ENCODE measurements at regions not wholly inside any gene's neighbourhood (a gene's known extent, or its start where the extent isn't known, plus 50 kb on each side); places are given as distances from the start of the nearest gene placed in this dataset.

DNA sequence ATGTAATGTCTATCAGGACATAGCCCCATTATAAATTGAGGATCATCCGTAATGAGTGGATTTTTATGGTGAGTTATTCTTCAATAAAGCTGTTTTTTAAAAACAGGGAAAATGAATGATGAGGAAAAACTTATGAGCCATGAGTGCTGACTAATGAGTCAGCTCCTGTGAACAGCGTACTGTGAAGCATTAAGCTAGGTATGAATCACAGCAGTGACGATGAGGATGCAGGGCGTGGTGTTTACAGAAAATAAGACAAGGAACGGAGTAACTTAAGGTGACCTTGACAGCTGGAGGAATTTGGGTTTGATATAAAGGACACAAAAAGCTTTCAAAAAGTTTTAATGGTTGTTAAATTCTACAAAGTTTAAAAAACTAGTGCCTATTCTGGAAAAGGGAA, 96.3 kb downstream of the FOXF2 start:
- DNase-seq = no peak

DNA sequence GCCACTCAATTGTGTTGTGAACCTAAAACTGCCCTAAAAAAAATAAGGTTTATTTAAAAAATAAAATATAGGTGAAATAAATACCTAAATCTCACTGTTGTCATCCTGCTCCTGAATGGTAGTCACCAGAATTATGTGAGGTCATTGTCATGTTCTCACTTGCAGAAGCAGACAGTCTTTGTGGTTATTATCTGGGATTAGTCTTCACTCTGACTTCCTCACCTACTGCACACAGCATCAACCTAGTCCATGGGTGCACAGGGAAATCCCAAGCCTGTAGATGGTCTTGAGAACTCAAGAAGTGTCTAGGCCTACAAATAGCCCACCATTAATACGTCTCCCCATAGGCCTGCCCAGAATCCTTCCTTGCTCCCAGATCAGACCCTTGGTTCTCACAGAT, 97.0 kb downstream of the FOXF2 start:
- no peak for DNase-seq

DNA sequence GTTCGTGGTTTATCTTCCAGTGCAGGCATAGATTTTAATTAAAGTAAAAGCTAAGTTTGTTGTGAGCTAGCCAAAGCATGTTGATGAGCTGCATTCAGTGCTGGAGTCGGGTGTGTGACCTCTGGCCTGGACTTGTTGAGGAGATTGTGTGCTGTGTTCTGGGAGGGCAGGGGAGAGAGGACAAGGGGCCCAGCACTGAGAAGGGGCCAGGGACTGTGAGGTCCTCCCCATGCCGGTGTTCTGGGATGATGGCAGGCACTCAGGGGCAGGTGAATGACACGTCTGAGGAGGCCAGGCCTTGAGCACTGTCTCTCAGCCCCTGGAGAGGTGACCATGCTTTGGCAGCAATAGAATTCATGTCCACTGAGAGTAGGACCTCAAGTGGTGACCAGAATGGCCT, 97.9 kb downstream of the FOXF2 start:
- DNase-seq = no peak

DNA sequence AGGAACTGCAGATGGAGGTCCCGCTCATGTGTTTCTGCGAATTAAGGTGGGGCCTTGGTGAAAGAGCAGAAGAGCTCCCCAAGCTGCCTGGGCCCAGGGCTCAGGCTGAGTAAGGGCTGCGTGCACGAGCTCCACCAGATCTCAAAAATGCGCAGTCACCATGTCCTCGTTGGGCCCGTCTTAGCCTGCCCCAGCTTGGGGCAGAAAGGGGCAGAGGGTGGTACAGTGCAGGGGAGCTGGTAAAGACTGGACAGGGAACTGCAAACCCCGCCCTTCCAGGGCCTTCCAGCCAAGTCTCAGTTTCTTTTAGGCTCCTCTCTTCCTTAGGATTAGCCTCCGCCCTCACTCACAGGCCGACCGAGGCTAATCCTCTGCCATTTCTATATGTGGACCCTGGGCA, 101.6 kb downstream of the FOXF2 start:
- no peak for DNase-seq

DNA sequence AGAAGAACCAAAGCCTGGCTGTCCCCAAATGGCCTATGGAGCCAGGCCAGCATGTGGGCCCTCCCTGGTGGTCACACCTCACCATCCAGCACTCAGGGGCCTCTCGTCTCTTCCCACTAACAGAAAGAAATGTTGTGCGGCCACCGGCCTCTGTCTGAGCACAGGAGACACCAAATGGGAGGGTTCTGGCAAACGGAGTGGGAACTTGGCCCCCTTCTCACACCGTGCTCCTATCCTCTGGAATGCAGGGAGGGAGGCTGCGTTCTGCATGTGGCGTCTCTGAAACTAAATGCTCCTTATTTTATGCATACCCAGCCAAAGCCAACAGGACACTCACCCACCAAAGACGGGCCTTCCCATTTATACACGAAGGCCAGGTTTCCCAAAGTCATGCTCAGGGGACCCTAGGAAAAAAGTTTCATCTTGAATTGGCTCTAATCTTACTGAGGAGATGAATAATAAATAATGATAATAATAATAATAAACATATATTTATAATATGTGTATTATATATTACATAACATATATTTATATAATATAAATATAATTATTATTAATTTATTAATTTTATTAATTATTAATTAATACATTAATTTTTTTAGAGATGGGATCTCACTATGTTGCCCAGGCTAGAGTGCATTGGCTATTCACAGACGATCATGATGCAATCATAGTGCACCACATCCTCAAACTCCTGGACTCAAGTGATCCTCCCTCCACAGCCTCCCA, 102.4 kb downstream of the FOXF2 start:
- no peak for DNase-seq

DNA sequence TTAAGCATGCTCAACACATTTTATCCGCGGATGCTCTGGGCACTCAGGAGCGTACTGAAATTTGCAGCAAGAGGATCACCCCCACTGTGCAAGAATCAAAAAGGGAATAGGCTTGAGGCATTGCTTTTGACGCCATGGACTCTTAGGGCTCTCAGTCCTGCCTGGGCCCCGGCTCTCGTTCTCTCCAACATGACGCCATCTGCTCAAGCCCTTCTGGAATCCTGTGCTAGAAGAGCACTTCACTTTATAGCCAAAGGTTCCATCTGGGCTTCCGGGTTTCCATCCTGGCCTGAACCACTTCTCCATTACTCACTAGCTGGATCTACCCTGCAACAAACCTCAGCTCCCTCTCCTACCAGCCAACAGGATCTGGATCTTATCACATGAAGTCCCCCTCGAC, 105.3 kb downstream of the FOXF2 start:
- no peak for DNase-seq

DNA sequence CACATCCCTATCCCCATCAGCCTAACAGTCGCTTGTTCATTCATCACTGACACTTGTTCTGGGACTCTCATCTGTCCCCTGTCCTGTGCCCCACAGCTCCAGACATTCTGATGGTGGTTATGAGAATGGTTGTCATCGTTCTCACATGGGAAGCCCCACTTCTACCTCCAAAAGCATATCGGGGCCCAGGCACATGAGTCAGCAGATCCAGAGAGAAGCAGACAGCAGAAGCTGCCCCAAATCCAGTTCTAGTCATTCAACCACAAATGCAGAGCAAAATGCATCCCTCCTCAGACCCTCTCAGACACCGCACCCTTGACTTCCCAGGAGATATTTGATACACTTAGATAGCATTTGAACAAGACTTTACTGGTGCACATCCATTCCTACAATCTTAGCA, 106.0 kb downstream of the FOXF2 start:
- DNase-seq = no peak

DNA sequence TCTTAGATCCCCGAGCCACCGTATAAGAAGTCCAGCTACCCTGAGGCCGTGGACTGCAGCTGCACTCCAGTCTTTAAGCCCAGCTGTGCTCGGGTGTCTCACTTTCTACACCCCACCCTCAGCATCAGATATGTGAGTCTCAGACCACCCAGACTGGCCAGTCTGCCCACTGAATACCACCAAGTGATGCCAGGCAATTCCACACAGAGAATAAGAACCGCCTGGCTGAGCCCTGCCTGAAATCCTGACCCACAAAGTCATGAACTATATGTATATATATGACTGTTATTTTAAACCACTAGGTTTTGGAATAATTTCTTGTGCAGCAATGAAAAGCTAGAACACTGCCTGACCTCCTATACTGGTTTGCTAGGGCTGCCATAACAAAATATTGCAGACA, 106.7 kb downstream of the FOXF2 start:
- DNase-seq = no peak

DNA sequence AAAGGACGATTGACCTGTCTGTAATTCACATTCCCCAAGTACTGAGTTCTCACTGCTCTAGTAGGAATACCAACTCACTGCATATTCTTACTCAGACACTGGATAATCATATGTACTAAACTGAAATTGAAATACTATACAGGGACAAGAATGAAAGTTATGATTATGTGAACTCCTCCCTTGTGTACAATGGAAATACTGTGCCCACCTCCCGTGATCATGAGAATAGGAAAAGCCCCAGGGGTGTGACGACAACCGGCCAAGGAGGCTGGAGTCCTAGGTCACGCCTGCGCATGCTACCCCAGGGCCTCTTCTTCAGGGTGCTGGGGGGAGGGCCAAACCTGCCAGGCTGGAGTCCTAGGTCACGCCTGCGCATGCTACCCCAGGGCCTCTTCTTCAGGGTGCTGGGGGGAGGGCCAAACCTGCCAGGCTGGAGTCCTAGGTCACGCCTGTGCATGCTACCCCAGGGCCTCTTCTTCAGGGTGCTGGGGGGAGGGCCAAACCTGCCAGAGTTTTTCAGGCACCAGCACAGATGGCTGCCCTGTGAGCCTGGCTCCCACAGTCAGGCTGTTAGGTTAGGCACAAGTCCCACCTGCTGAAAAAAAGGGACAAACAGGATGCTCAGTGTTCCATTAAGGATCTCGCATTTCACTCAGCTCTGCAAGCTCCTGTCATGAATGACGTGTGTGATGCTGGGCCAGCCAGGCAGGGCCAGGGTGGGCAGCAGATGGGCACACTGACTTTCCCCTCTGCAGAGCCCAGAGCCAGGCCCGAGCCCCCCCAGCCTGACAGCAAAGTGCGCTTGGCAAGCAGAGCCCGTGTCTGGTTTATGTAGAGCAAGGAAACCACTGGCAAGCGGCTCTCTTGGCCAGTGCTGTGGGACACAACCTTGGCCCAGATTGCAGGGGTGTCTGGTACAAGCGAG, 107.7 kb downstream of the FOXF2 start:
- no peak for DNase-seq

DNA sequence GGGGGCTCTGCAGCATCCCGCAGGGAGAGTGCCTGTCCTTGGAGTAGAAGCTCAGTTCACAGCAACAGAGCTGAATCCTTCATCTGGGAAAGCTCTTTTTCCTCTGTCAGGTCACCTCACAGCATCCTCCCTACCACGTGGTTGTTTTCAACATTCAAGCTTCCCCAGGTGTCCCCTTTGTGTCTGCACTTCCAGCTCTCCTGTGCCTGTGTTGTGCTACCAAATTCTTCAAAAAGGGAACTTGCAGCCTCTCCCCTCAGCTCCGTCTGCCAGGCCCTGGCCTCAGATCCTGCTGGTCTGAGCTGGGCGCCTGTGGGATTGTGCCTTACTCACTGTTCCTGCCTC, 108.4 kb downstream of the FOXF2 start:
- no peak for DNase-seq

DNA sequence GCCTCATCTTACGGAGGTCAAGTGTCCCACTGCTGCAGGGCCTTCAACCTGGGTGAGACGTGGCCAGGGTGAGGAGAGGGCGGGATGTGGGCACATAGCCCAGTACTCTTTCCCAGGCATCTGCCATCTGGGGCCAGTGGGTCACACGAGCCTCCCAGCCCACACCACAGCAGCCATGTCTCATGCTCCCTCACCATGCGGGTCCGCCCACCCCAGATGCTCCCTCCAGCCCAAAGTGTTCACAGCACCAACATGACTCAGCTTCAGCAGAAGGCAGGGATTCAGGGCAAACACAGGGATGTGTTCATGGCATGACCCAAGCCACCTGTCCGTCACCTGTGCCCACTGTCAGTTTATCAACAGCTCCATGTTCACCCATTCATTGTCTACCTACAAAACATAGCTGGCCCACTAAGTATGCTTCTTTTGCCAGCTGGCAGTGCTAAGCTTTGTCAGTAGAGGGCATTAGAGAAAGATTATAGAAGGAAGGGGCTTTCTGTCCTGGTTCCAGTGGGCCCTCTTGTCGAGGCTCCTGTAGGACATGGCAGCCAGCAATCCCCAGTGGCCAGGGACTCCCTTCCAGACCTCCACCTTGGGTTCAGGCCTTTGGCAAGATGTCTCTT, 109.2 kb downstream of the FOXF2 start:
- DNase-seq = no peak

DNA sequence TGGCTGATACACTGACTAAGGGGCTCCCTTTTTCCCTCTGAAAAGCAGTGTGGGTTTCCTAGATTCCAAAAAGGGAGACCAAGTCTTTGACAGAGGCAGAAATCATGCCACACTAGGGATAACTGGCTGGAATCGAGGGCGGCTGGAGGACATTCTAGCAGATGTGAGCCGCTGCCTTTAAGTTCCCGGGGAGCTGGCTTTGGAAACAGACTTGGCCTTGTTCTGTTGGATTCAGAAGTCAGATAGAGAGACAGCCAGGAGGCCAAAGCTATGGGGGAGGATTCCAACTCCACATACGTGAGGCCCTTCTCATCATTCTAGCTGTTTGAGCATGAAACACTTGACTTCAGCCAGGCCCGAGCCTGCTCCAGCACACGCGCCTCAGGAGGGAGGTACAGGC, 109.9 kb upstream of the FOXC1 start:
- DNase-seq = no peak

DNA sequence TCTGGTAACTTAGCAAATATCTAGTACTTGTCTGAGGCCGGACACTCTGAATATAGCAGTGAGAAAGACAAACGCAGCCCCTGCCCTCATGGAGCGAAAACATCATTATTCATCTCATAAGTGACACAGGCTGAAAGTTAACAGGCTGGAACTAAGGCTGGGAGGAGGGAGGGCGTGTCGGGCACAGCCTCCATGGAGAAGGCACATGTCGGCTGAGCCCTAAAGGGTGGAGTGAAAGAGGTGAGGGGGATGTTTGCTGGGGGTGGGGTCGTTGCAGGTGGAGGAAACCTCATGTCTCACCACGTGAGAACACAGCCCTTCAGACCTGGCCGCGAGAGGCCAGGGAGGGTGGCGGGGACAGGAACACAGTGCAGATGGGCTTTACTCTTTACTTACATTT, 108.8 kb upstream of the FOXC1 start:
- no peak for DNase-seq

DNA sequence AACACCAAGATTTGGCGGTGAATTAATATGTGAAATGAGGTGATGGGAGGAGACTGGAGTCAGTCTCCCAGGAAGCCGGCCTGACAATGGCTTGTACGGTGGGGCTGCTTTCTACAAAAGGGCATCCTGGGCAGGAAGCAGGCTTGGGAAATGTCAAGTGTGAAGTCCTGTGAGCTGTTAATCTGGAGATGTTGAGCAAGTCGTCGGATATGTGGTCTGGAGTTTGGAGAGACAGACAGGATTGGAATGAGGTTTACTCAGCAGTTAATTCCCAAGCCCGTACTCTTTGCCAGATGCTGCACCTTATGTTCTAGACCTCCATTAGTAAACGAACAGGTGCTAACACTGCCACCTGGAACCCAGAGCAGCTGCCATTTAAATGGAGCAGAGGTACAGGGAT, 107.7 kb upstream of the FOXC1 start:
- no peak for DNase-seq

DNA sequence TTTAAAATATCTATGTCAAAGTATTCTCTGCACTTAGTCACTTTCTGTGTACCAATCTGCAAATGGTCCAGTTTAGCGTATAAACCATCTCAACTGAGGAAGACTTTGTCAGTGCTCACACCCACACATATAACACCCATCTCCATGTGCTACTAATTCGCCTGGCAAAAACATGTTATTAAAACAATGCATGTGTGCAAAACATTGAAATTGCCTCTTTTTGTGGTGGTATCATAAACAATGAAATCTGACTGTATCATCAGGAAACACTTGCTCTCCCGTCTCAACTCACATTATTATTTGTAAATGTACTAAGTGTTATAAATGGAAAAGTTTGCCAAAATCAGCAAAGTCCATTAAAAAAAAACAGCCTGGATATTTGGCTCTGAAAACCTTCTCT, 105.9 kb upstream of the FOXC1 start:
- no peak for DNase-seq

DNA sequence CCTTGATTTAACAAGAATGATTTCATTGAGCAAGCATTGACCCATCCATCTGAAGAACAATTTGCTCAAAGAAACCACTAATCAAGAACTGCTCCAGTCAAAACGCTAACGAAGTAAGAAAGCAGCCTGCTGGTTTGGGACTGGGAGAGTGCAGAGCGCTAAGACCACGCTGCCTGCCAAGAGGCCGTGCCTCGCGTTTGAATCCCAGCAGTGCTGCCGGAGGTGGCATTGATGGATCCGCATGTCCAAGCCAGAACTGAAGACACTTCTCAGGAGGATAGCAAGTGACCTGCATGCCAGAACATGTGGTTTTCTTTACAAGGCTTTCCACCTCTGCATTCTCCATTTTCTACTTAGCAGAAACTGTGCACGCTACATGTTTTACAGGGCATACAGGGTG, 105.2 kb upstream of the FOXC1 start:
- DNase-seq = no peak

DNA sequence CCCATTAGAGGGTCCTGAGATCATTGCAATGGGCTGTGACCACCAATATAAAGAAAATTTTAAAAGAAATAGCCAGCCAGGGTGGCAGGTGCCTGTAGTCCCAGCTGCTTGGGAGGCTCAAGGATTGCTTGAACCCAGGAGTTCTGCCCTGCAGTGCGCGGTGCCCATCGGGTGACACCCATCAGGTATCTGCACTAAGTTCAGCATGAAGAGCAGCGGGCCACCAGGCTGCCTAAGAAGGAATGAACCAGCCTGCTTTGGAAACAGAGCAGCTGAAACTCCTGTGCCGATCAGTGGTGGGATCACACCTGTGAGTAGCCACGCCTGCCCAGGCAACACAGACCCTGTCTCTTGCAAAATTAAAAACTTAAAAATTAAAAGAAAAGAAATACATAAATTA, 102.5 kb upstream of the FOXC1 start:
- no peak for DNase-seq

DNA sequence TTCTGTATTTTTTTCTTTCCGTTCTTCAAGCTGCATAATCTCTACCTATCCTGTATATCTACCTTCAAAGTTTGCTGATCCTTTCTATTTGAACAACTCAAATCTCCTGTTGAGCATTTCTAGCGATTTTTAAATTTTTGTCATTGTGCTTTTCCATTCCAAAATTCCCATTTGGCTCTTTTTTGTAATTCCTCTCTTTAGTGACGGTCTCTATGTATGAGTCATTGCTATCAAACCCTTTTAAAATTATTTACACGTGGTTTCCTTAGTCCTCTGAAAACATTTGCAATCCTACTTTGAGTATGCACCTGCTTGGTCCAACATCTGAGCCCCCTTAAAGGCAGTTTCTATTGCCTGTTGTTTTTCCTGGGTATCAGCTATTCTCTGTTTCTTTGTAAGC, 100.5 kb upstream of the FOXC1 start:
- DNase-seq = no peak

DNA sequence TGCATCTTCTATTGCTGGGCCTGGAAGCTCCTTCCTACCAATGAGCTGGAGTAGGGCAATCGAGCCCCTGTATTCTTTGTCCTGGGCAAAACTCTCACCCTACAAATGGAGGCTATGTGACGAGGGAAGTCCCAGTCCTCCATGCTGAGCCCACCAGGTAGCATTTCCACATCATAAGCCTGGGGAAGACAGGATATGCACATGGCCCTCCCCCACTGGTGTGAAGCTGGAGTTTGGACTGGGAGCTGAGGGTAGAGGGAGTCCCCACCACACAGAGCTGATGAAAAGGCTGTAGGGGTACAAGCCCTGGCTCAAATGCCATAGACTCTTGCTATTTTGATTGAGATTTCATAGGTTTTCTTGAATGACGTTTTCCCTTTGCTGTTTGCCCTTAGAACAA, 99.5 kb upstream of the FOXC1 start:
- no peak for DNase-seq

DNA sequence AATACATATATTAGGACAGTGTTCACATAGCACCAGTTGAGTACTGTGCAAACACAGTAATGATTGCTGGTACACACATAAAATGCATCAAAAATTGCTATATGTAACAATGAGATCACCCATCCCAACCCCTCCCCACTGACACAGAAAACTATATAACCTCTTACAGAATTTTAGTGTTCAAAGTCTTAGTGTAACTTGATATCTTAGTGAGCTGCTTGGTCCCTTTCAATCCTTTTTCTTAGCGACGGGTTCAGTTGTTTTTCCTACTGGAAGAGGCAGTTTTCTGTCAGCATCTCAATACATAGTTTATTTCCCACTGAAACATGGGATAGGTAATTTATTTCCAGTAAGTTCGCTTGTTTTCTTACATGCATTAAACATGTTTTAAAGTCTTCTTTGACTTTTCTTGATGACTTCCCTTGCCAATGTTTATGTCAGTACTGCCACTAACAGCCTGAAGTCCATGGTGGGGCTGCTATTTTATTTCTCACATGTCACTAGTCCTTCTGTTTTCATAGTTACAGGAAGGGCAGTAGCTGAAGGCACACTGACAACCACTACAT, 96.4 kb upstream of the FOXC1 start:
- no peak for DNase-seq

DNA sequence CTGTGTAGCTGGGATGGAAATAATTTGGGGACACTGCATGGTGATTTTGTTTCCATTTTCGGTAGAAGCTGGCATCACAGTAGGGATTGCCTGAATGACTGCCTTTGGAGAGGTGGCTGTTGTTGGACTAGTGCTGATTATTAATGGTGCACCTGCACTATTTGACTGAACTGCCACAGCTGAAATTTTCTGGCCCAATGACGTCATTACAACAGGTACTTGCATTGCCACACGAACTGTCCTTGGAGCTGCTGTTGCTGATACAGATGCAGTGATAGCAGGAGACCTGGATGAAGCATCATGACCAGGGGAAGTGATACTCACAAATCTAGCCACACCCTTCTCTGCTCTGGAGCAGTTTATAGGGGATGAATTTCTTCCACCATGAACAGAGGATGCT, 95.6 kb upstream of the FOXC1 start:
- DNase-seq = no peak

DNA sequence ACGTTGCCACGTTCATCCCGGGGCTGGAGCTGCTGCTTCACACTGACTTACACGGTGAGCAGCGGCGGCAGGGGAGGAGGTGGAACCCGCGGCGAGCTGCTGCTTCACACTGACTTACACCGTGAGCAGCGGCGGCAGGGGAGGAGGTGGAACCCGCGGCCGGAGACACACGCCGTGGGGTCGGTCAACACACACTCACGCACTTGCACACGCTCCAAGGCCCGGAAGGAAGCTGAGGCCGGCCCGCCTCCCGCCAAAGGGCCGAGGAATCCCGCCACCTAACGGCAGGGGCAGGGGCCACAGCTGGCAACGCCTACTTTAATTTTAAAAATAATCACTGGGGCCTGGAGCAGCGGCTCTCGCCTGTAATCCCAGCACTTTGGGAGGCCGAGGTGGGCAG, 94.4 kb upstream of the FOXC1 start:
- DNase-seq = no peak

DNA sequence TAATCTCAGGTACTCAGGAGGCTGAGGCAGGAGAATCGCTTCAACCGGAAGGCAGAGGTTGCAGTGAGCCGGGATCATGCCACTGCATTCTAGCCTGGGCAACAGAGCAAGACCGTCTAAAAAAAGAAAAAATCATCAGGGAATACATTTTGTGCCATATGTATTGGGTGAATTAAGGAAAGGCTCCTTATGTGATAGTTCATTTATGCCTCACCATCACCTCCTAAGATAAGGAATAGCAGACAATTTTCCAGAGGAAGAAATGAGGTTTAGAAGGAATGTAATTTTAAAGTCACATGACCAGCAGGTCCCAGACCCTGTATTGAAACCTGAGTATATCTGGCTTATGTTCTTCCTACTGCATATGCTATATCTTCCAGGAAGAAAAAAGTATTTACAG, 93.9 kb upstream of the FOXC1 start:
- no peak for DNase-seq
